PFSK-1 (cell line): ENCODE measurements at regions not wholly inside any gene's neighbourhood (a gene's known extent, or its start where the extent isn't known, plus 50 kb on each side); places are given as distances from the start of the nearest gene placed in this dataset.

Experiments
- FOXP2 ChIP-seq: optimal IDR thresholded peaks from 2 replicates; pipeline ENCODE3; 2011; ENCODE audit warnings: borderline replicate concordance, control low read depth, inconsistent platforms; ENCODE audit not compliant: insufficient read depth; ENCODE audit errors: extremely low read length, extremely low read depth
- POLR2AphosphoS5 ChIP-seq: IDR thresholded peaks from 2 replicates; pipeline ENCODE4 v1.6.1; 2012; ENCODE audit warnings: low read depth, mild to moderate bottlenecking, control low read depth, low read length, moderate library complexity
- SIN3A ChIP-seq: IDR thresholded peaks from 2 replicates; pipeline ENCODE4 v1.6.1; 2012; ENCODE audit warnings: mild to moderate bottlenecking, low read length, moderate library complexity, borderline replicate concordance; ENCODE audit not compliant: insufficient read depth
- TAF1 ChIP-seq: IDR thresholded peaks from 2 replicates; pipeline ENCODE4 v1.6.1; 2012; ENCODE audit warnings: low read length, control low read depth, borderline replicate concordance; ENCODE audit not compliant: insufficient read depth
- TF ChIP-seq, protein P1 (sequence below), 2 experiments: IDR thresholded peaks; 2 replicates each; pipeline versions ENCODE4 v1.6.1 to v1.8.0; 2011 to 2012; ENCODE audit warnings: low read depth in 2 of 2, low read length in 2 of 2, control low read depth in 1 of 2, inconsistent platforms in 1 of 2, mild to moderate bottlenecking in 1 of 2, moderate library complexity in 1 of 2; ENCODE audit not compliant: insufficient read depth in 1 of 2

DNA sequence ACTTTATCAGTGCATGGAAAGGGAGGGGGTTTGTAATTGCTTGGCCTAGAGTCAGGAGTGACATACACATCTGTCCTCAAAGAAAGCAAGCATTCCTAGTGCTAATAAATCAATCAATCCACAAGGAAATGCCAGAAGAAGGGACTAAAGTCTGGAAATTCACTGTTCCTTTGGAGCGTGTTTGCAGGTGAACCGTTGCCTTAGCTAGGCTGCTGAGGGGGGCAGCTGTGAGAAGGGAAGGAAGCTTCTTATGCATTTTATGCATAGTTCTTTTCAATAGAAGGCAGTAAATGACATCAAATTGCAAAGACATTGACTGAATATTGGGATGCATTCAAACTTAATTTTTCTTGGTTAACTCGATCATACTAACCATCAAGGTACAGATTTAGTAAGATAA is 1092.5 kb upstream of the SEMA6A start:
- TF ChIP-seq SIN3A (no peak), FOXP2 (no peak), TAF1 (no peak), POLR2AphosphoS5 (no peak)
- TF ChIP-seq, protein P1, sequence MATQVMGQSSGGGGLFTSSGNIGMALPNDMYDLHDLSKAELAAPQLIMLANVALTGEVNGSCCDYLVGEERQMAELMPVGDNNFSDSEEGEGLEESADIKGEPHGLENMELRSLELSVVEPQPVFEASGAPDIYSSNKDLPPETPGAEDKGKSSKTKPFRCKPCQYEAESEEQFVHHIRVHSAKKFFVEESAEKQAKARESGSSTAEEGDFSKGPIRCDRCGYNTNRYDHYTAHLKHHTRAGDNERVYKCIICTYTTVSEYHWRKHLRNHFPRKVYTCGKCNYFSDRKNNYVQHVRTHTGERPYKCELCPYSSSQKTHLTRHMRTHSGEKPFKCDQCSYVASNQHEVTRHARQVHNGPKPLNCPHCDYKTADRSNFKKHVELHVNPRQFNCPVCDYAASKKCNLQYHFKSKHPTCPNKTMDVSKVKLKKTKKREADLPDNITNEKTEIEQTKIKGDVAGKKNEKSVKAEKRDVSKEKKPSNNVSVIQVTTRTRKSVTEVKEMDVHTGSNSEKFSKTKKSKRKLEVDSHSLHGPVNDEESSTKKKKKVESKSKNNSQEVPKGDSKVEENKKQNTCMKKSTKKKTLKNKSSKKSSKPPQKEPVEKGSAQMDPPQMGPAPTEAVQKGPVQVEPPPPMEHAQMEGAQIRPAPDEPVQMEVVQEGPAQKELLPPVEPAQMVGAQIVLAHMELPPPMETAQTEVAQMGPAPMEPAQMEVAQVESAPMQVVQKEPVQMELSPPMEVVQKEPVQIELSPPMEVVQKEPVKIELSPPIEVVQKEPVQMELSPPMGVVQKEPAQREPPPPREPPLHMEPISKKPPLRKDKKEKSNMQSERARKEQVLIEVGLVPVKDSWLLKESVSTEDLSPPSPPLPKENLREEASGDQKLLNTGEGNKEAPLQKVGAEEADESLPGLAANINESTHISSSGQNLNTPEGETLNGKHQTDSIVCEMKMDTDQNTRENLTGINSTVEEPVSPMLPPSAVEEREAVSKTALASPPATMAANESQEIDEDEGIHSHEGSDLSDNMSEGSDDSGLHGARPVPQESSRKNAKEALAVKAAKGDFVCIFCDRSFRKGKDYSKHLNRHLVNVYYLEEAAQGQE (IDR thresholded peaks at IDR 0.05; ENCODE audit: insufficient read depth in 1 of 2, low read depth in 2 of 2, low read length in 2 of 2), result no peak

DNA sequence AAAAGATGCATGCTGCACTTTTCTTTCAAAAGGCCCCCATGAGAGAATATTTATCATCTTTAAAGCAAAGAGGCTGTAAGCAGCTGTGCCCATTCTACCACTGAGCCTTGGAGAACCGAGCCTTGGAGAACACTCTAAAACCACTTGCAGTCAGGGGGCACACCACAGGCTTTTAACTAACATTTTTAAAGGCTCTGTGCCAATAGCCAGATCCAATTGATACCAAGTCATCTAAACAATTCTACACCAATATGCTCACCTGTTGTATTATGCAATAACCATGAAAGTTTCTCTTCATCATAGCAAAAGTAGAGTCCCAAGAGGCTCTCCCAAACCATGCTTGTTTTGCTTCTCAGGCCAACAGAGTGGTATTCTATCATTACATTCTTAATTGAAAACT is 1090.5 kb upstream of the SEMA6A start:
- TF ChIP-seq, protein P1 (IDR thresholded peaks at IDR 0.05; ENCODE audit: insufficient read depth in 1 of 2, low read depth in 2 of 2, low read length in 2 of 2), result no peak
- no peak for TF ChIP-seq FOXP2
- TF ChIP-seq TAF1, result no peak
- TF ChIP-seq POLR2AphosphoS5, result no peak
- no peak for TF ChIP-seq SIN3A

DNA sequence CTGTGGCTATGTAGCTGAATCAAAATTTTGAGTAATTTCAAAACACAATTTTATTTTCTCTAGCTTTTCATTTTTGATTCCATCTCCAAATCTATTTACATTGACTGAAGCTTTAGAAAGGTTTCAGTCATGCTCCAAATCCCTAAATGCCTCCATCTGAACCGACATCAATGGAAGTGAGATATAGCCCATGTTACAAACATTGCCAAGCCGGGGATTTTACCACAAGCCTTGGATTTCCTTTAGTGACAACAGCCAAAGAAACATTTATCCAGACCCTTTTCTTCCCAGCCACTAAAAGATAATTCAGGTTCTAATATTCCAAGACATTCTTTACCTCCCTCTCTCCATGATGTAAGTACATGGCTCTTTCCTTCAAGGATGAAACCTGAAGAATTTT is 1087.7 kb upstream of the SEMA6A start:
- no peak for TF ChIP-seq SIN3A
- no peak for TF ChIP-seq FOXP2
- TF ChIP-seq TAF1, result no peak
- TF ChIP-seq POLR2AphosphoS5, result no peak
- TF ChIP-seq, protein P1 (IDR thresholded peaks at IDR 0.05; ENCODE audit: insufficient read depth in 1 of 2, low read depth in 2 of 2, low read length in 2 of 2), result no peak

DNA sequence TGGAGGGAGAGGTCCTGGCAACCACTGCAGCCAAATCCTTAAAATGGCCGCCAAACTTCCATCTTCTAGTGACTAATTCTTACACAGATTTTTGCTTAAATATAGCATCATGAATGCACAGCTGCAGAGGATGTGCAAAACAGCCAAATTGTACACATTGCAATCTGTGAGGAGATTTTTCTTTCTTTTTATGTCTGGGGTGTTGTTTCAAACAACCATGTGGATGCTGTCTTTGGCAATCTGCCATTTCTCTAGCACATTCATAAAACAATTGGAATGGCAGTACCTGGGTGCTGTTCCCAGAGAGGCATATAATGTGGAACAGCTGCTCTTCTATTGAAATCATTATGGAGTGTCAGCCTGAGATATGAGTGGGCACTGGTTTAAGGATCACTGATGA is 1082.9 kb upstream of the SEMA6A start:
- TF ChIP-seq TAF1, result no peak
- no peak for TF ChIP-seq POLR2AphosphoS5
- TF ChIP-seq, protein P1 (IDR thresholded peaks at IDR 0.05; ENCODE audit: insufficient read depth in 1 of 2, low read depth in 2 of 2, low read length in 2 of 2), result no peak
- no peak for TF ChIP-seq SIN3A
- TF ChIP-seq FOXP2, result no peak

DNA sequence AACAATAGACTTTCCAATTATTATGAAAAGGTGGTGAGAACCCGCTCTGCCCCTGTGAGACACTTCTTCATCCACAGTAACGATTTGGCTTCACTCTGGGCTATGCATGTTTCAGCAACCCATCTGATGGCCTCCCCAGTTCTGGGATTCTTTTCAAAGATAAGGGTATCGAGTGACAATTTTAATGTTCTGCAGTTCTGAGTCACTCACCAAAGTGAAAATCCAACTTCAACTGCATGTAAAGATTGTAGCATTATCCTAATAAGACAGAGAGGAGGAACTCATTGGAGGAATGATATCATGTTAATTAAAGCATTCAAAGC is 1078.3 kb upstream of the SEMA6A start:
- TF ChIP-seq, protein P1 (IDR thresholded peaks at IDR 0.05; ENCODE audit: insufficient read depth in 1 of 2, low read depth in 2 of 2, low read length in 2 of 2), result no peak
- no peak for TF ChIP-seq POLR2AphosphoS5
- TF ChIP-seq TAF1, result no peak
- no peak for TF ChIP-seq SIN3A
- no peak for TF ChIP-seq FOXP2
